Endothelial cell of umbilical vein (primary cell): ENCODE measurements at regions not wholly inside any gene's neighbourhood (a gene's known extent, or its start where the extent isn't known, plus 50 kb on each side); places are given as distances from the start of the nearest gene placed in this dataset.

ENCODE experiments used
- BruUV-seq: library from RNA; stranded (reverse); fragments of 400-500 nt; replicated peaks from 2 replicates; lab custom pipeline; 2021; lab: Mats Ljungman, UMichigan
- CTCF ChIA-PET: fragments of 300-600, 350-600 bp; sonication (Branson Sonifier 250); formaldehyde crosslinking; loops from one replicate; lab custom pipeline; 2021; ENCODE audit warnings: antibody characterized with exemption, inconsistent platforms; lab: Charles Lee
- POLR2A ChIA-PET: fragments of 300-600, 350-600 bp; sonication (Branson Sonifier 250); formaldehyde crosslinking; loops from one replicate; lab custom pipeline; 2021; ENCODE audit warnings: antibody characterized with exemption, inconsistent platforms; lab: Charles Lee
- DNase-seq: peaks from one replicate; pipeline ENCODE4 v3.0.0-alpha.2; 2011; ENCODE audit warnings: low read depth, low spot score
- FAIRE-seq: peaks from 2 replicates; lab custom pipeline; 2011; peaks lifted over from hg19 to GRCh38; lab: Jason Lieb, UNC
- H2AFZ ChIP-seq: 2 replicates; pipeline ENCODE4 v1.6.0; 2012; ENCODE audit warnings: low read depth, low read length, control low read depth, inconsistent platforms
- H3K27ac ChIP-seq: 2 replicates; pipeline ENCODE4 v1.5.1; 2011; ENCODE audit warnings: low read depth, mild to moderate bottlenecking, control low read depth, low read length, moderate library complexity; ENCODE audit not compliant: insufficient read depth
- H3K27me3 ChIP-seq, 2 experiments: 2 replicates each; pipeline versions ENCODE4 v1.6.0 to v1.6.1; 2011; ENCODE audit warnings: low read length in 2 of 2, mixed read lengths in 1 of 2; ENCODE audit not compliant: control insufficient read depth in 2 of 2, insufficient read depth in 2 of 2
- H3K36me3 ChIP-seq, 2 experiments: 2 replicates in 1 of 2; 3 replicates in 1 of 2; pipeline ENCODE4 v1.5.1; 2011; ENCODE audit warnings: low read length in 2 of 2, mild to moderate bottlenecking in 1 of 2, moderate library complexity in 1 of 2; ENCODE audit not compliant: control insufficient read depth in 2 of 2, insufficient read depth in 2 of 2; ENCODE audit errors: extremely low read depth in 1 of 2
- H3K4me1 ChIP-seq: 3 replicates; pipeline ENCODE4 v1.5.1; 2011; ENCODE audit warnings: mild to moderate bottlenecking, low read length; ENCODE audit not compliant: control insufficient read depth, insufficient read depth; ENCODE audit errors: extremely low read depth
- H3K4me2 ChIP-seq: 2 replicates; pipeline ENCODE4 v1.6.1; 2011; ENCODE audit warnings: low read length, control low read depth, mixed read lengths; ENCODE audit not compliant: insufficient read depth
- H3K4me3 ChIP-seq, 3 experiments: fragments of 200-600 bp in 1 of 3; sonication (generic), shearing (Covaris generic) in 1 of 3; replicated peaks in 1 of 3; 2 replicates each; pipeline ENCODE4 v1.5.1; 2011 to 2016; ENCODE audit warnings: control low read depth in 3 of 3, low read length in 3 of 3, mild to moderate bottlenecking in 2 of 3, inconsistent platforms in 1 of 3, low read depth in 1 of 3, moderate library complexity in 1 of 3; ENCODE audit not compliant: insufficient read depth in 1 of 3
- H3K79me2 ChIP-seq: 2 replicates; pipeline ENCODE4 v1.6.0; 2012; ENCODE audit warnings: low read length, inconsistent platforms; ENCODE audit not compliant: control insufficient read depth, insufficient read depth
- H3K9ac ChIP-seq: replicated peaks from 2 replicates; pipeline ENCODE3; 2011; ENCODE audit warnings: low read length, control low read depth; ENCODE audit not compliant: insufficient read depth; ENCODE audit errors: extremely low read depth
- H3K9me1 ChIP-seq: replicated peaks from 3 replicates; pipeline ENCODE4 v1.6.0; 2011; ENCODE audit warnings: mild to moderate bottlenecking, low read length; ENCODE audit not compliant: control insufficient read depth, insufficient read depth; ENCODE audit errors: extremely low read depth
- H3K9me3 ChIP-seq: replicated peaks from 2 replicates; pipeline ENCODE4 v1.5.1; 2012; ENCODE audit warnings: low read length, inconsistent platforms; ENCODE audit not compliant: control insufficient read depth, insufficient read depth
- H4K20me1 ChIP-seq: replicated peaks from 2 replicates; pipeline ENCODE3; 2011; ENCODE audit warnings: mild to moderate bottlenecking, low read length; ENCODE audit not compliant: control insufficient read depth, insufficient read depth; ENCODE audit errors: extremely low read depth
- FOS ChIP-seq: IDR thresholded peaks from 2 replicates; pipeline ENCODE4 v1.6.1; 2011; ENCODE audit warnings: mild to moderate bottlenecking, low read length, moderate library complexity, borderline replicate concordance; ENCODE audit not compliant: insufficient read depth
- GATA2 ChIP-seq: IDR thresholded peaks from 2 replicates; pipeline ENCODE4 v1.7.0; 2011; ENCODE audit warnings: low read depth, mild to moderate bottlenecking, moderate library complexity, mixed read lengths, low read length; ENCODE audit not compliant: insufficient read length, insufficient read depth
- JUN ChIP-seq: IDR thresholded peaks from 2 replicates; pipeline ENCODE4 v1.6.1; 2011; ENCODE audit warnings: borderline replicate concordance, low read depth; ENCODE audit not compliant: insufficient read length, insufficient read depth
- dilution Hi-C: fragments of 300-500 bp; cut with MboI; formaldehyde crosslinking; loops from one replicate; pipeline ENCODE4 v1.15.0; 2019; ENCODE audit warnings: low sequenced_read_pairs; ENCODE audit not compliant: extremely low pct_ligation_motif_present
- intact Hi-C: fragments of 100-400 bp; cut with micrococcal nuclease; formaldehyde crosslinking; loops from one replicate; pipeline ENCODE4 v1.10.0; 2022
- TF ChIP-seq, protein P1 (sequence below): IDR thresholded peaks from 2 replicates; pipeline ENCODE4 v1.6.1; 2011; ENCODE audit not compliant: insufficient read depth, insufficient read length

DNA sequence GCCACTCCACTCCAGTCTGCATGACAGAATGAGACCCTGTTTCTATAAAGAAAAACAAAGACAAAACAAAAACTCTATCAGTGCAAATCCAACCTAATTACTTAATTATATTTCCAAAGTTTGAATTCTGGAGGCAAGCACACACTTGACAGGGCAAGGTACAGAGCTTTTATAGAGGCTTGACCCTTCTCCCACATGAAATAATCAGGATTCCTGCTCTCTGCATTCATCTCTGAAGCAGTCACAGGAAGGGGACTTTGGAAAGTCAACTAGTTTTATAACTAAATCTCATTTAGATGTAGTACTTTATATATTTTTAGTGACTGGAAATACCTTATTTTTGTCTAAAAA lies 91.9 kb upstream of the CHD1 start:
- Histone ChIP-seq H3K27me3 (no peaks in the 10 kb centered on the region), H3K9me3 (no peaks in the 10 kb centered on the region), H3K9me1 (no peaks in the 10 kb centered on the region), H3K4me1 (peaks cover 16% of the 10 kb centered on the region), H3K4me3 (no peak overlapping the region), H2AFZ (peak overlapping the region; percentile 21), H4K20me1 (no peaks in the 10 kb centered on the region), H3K79me2 (no peaks in the 10 kb centered on the region), H3K4me2 (peak overlapping the region; percentile 94), H3K27ac (peak overlapping the region; percentile 74), H3K36me3 (no peaks in the 10 kb centered on the region), H3K9ac (no peak overlapping the region)
- ChIA-PET CTCF (interaction anchor here (1.0 to 1.3 kb wide), 7 partner anchors 11 to 224 kb away, joined by 3 to 8 read pairs (median 4); no protein-coding TSS in a partner anchor), POLR2A (no interaction called here)
- dilution Hi-C loops, result no loop called here
- no peak for DNase-seq
- no TSS peak for BruUV-seq
- intact Hi-C loops, result loop anchor here (1.0 kb wide), 1 partner anchor 91 kb away; the partner anchor contains the start of gene CHD1
- TF ChIP-seq, protein P1, sequence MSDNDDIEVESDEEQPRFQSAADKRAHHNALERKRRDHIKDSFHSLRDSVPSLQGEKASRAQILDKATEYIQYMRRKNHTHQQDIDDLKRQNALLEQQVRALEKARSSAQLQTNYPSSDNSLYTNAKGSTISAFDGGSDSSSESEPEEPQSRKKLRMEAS, result no peak
- FAIRE-seq, result no peak

DNA sequence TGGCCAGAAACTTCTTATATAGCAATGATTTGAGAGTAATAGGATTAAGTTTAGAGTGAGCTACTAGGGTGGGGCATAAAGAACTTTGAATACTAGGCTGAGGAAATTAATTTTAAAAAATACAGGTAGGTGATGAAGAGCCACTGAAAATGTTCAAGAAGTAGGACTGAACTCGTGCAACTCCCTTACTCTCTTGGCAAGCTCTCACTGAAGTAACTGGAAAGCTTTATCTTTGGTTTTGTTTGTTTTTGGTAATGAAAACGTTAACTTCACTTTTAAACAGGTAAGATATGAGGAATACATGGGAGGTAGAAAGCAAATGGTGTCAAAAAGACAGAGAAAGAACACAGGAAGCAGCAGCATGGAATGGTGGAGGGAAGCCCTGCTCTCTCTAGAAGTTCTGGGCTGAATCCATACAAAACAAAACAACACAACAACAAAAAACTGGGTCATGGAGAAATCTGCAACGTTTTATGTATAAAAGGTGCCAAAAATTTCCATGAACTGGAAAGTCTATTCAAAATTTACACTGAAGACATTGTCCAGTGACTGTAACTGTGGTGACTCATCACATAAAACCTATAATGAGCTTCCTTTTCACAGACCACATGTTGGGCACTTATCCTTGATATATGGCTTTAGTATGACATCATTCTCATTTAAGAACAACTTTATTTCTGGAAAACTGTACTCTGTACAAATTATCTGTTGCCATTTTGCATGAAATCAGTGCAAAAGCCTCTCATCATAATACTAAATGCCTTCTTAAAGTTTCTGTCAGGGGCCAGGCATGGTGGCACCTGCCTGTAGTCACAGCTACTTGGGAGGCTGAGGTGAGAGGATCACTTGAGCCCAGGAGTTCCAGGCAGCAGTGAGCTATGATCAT lies 91.2 kb upstream of the CHD1 start:
- Histone ChIP-seq H3K79me2 (no peaks in the 10 kb centered on the region), H3K9ac (peak overlapping the region; percentile 43), H3K4me1 (peaks cover 16% of the 10 kb centered on the region), H3K4me2 (peak overlapping the region; percentile 94), H3K9me1 (no peaks in the 10 kb centered on the region), H3K36me3 (no peaks in the 10 kb centered on the region), H3K9me3 (no peaks in the 10 kb centered on the region), H3K27me3 (no peaks in the 10 kb centered on the region), H2AFZ (peak overlapping the region; percentile 95), H4K20me1 (no peaks in the 10 kb centered on the region), H3K27ac (peak overlapping the region; percentile 74), H3K4me3 (peak overlapping the region in 1 of 3 experiments; percentile 19)
- TF ChIP-seq FOS (peak; percentile 93), JUN (peak; percentile 100), GATA2 (no peak)
- dilution Hi-C loops, result no loop called here
- intact Hi-C loops, result loop anchor here (1.0 kb wide), 1 partner anchor 91 kb away; the partner anchor contains the start of gene CHD1
- CTCF ChIA-PET, result interaction anchor here (0.6 to 1.3 kb wide), 9 partner anchors 11 to 224 kb away, joined by 3 to 8 read pairs (median 4); no protein-coding TSS in a partner anchor
- BruUV-seq, result no TSS peak
- FAIRE-seq, result peak; percentile 81
- POLR2A ChIA-PET, result interaction anchor here (0.6 kb wide), 1 partner anchor 35 kb away, joined by 3 read pairs; no protein-coding TSS in a partner anchor
- DNase-seq, result peak; percentile 93
